Keratinocyte (primary cell): ENCODE measurements at regions not wholly inside any gene's neighbourhood (a gene's known extent, or its start where the extent isn't known, plus 50 kb on each side); places are given as distances from the start of the nearest gene placed in this dataset.

Experiments used
- DNase-seq: peaks from one replicate; pipeline ENCODE4 v3.0.0-alpha.2; 2011; ENCODE audit warnings: low read depth, missing footprints, low spot score
- FAIRE-seq: peaks from 2 replicates; lab custom pipeline; 2011; peaks lifted over from hg19 to GRCh38; lab: Jason Lieb, UNC
- H2AFZ ChIP-seq: 2 replicates; pipeline ENCODE4 v1.6.0; 2012; ENCODE audit warnings: low read length, control low read depth, inconsistent platforms; ENCODE audit not compliant: control insufficient read depth
- H3K27ac ChIP-seq: 2 replicates; pipeline ENCODE4 v1.5.1; 2011; ENCODE audit warnings: low read length; ENCODE audit not compliant: control insufficient read depth, insufficient read depth
- H3K27me3 ChIP-seq: 3 replicates; pipeline ENCODE4 v1.6.0; 2011; ENCODE audit warnings: low read length; ENCODE audit not compliant: control insufficient read depth, insufficient read depth; ENCODE audit errors: extremely low read depth
- H3K36me3 ChIP-seq, 2 experiments: 2 replicates in 1 of 2; 3 replicates in 1 of 2; pipeline ENCODE4 v1.5.1; 2011; ENCODE audit warnings: low read length in 2 of 2, mild to moderate bottlenecking in 1 of 2; ENCODE audit not compliant: control insufficient read depth in 2 of 2, insufficient read depth in 2 of 2; ENCODE audit errors: extremely low read depth in 1 of 2
- H3K4me1 ChIP-seq: 3 replicates; pipeline ENCODE4 v1.5.1; 2011; ENCODE audit warnings: low read length; ENCODE audit not compliant: control insufficient read depth, insufficient read depth; ENCODE audit errors: extremely low read depth
- H3K4me2 ChIP-seq: 3 replicates; pipeline ENCODE4 v1.6.0; 2011; ENCODE audit warnings: low read depth, low read length; ENCODE audit not compliant: control insufficient read depth, insufficient read depth; ENCODE audit errors: extremely low read depth
- H3K4me3 ChIP-seq, 3 experiments: fragments of 200-600 bp in 1 of 3; sonication (generic) in 1 of 3; 2 replicates in 2 of 3; 3 replicates in 1 of 3; pipeline ENCODE4 v1.5.1; 2011 to 2016; ENCODE audit warnings: low read length in 3 of 3, mild to moderate bottlenecking in 3 of 3, control low read depth in 2 of 3, inconsistent platforms in 1 of 3, low read depth in 1 of 3, mixed read lengths in 1 of 3, mixed run types in 1 of 3, moderate library complexity in 1 of 3; ENCODE audit not compliant: control insufficient read depth in 2 of 3, insufficient read depth in 2 of 3; ENCODE audit errors: extremely low read depth in 1 of 3
- H3K79me2 ChIP-seq: 2 replicates; pipeline ENCODE4 v1.6.0; 2012; ENCODE audit warnings: low read length; ENCODE audit not compliant: control insufficient read depth, insufficient read depth
- H3K9ac ChIP-seq: 3 replicates; pipeline ENCODE4 v1.6.0; 2011; ENCODE audit warnings: low read length; ENCODE audit not compliant: control insufficient read depth, insufficient read depth; ENCODE audit errors: extremely low read depth
- H3K9me1 ChIP-seq: 3 replicates; pipeline ENCODE4 v1.6.0; 2011; ENCODE audit warnings: low read length; ENCODE audit not compliant: control insufficient read depth, insufficient read depth; ENCODE audit errors: extremely low read depth
- H3K9me3 ChIP-seq: 2 replicates; pipeline ENCODE4 v1.5.1; 2012; ENCODE audit warnings: low read depth, low read length; ENCODE audit not compliant: control insufficient read depth
- H4K20me1 ChIP-seq: 3 replicates; pipeline ENCODE4 v1.6.0; 2011; ENCODE audit warnings: low read length; ENCODE audit not compliant: control insufficient read depth, insufficient read depth; ENCODE audit errors: extremely low read depth
- EZH2 ChIP-seq: IDR thresholded peaks from one replicate; pipeline ENCODE4 v1.6.1; 2012; ENCODE audit warnings: inconsistent platforms, mild to moderate bottlenecking, low read length, moderate library complexity
- dilution Hi-C: fragments of 300-500 bp; cut with MboI; formaldehyde crosslinking; loops from one replicate; pipeline ENCODE4 v1.7.0; 2020; ENCODE audit warnings: low sequenced_read_pairs; ENCODE audit not compliant: extremely low pct_ligation_motif_present
- TF ChIP-seq, protein P1 (sequence below), 3 experiments: IDR thresholded peaks in 1 of 3; conservative IDR thresholded peaks in 1 of 3; optimal IDR thresholded peaks in 1 of 3; 2 replicates in 2 of 3; 3 replicates in 1 of 3; pipeline versions ENCODE3 to v1.5.1; 2011; ENCODE audit warnings: low read length in 3 of 3, mild to moderate bottlenecking in 3 of 3, moderate library complexity in 2 of 3, control low read depth in 1 of 3, inconsistent platforms in 1 of 3; ENCODE audit not compliant: insufficient read depth in 2 of 3; ENCODE audit errors: extremely low read depth in 1 of 3

GRCh38 chr7:156148995-156149394 is 336.7 kb upstream of the SHH start:
- Histone ChIP-seq H3K9ac (no peak overlapping the region), H3K4me2 (no peak overlapping the region), H3K9me3 (peaks cover 3% of the 10 kb centered on the region), H3K27ac (no peak overlapping the region), H3K4me1 (no peaks in the 10 kb centered on the region), H3K27me3 (no peaks in the 10 kb centered on the region), H3K79me2 (no peaks in the 10 kb centered on the region), H3K4me3 (no peak overlapping the region), H3K9me1 (no peaks in the 10 kb centered on the region), H4K20me1 (no peaks in the 10 kb centered on the region), H2AFZ (no peak overlapping the region), H3K36me3 (no peaks in the 10 kb centered on the region)
- DNase-seq (no peak), FAIRE-seq (no peak)
- TF ChIP-seq, protein P1, sequence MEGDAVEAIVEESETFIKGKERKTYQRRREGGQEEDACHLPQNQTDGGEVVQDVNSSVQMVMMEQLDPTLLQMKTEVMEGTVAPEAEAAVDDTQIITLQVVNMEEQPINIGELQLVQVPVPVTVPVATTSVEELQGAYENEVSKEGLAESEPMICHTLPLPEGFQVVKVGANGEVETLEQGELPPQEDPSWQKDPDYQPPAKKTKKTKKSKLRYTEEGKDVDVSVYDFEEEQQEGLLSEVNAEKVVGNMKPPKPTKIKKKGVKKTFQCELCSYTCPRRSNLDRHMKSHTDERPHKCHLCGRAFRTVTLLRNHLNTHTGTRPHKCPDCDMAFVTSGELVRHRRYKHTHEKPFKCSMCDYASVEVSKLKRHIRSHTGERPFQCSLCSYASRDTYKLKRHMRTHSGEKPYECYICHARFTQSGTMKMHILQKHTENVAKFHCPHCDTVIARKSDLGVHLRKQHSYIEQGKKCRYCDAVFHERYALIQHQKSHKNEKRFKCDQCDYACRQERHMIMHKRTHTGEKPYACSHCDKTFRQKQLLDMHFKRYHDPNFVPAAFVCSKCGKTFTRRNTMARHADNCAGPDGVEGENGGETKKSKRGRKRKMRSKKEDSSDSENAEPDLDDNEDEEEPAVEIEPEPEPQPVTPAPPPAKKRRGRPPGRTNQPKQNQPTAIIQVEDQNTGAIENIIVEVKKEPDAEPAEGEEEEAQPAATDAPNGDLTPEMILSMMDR (optimal IDR thresholded peaks at IDR 0.05 in 1 of 3, IDR thresholded peaks at IDR 0.05 in 1 of 3, conservative IDR thresholded peaks at IDR 0.05 in 1 of 3; ENCODE audit: extremely low read depth in 1 of 3, insufficient read depth in 2 of 3, low read length in 3 of 3), result no peak
- TF ChIP-seq EZH2, result no peak
- dilution Hi-C loops, result no loop called here

DNA sequence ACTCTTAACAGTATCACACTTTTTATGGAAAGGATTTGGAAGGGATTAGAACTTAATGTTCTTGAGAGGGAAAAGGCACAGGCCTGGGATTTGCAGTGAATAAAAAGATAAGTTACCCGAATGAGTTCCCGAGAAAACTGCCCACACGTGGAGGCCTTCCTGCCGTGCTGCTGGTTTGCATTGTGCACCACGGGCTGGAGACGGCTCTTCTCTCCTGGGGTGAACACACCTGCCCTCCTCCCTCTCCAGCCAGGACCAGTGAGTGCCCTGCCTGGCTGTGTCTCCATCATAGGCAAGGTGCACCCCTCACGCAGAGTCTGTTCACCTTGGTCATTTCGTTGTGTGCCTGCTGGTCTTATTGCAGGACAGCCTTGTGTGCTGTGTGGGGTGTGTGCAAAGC is 336.3 kb upstream of the SHH start:
- no peak overlapping the region for H2AFZ ChIP-seq
- no peak overlapping the region for H3K9ac ChIP-seq
- TF ChIP-seq, protein P1 (optimal IDR thresholded peaks at IDR 0.05 in 1 of 3, IDR thresholded peaks at IDR 0.05 in 1 of 3, conservative IDR thresholded peaks at IDR 0.05 in 1 of 3; ENCODE audit: extremely low read depth in 1 of 3, insufficient read depth in 2 of 3, low read length in 3 of 3), result no peak
- TF ChIP-seq EZH2, result no peak
- FAIRE-seq (no peak), DNase-seq (no peak)
- H3K79me2 ChIP-seq, result no peaks in the 10 kb centered on the region
- H3K27ac ChIP-seq, result no peak overlapping the region
- no peak overlapping the region for H3K4me3 ChIP-seq
- dilution Hi-C loops, result no loop called here
- no peaks in the 10 kb centered on the region for H3K9me1 ChIP-seq
- no peaks in the 10 kb centered on the region for H3K36me3 ChIP-seq
- peaks cover 3% of the 10 kb centered on the region for H3K9me3 ChIP-seq
- H3K4me2 ChIP-seq, result no peak overlapping the region
- no peaks in the 10 kb centered on the region for H3K4me1 ChIP-seq
- H4K20me1 ChIP-seq, result no peaks in the 10 kb centered on the region
- no peaks in the 10 kb centered on the region for H3K27me3 ChIP-seq
